ENCODE measurements at regions not wholly inside any gene's neighbourhood (a gene's known extent, or its start where the extent isn't known, plus 50 kb on each side); places are given as distances from the start of the nearest gene placed in this dataset.

GRCh38 chr5:143870362-143870761 is 58.4 kb downstream of the HMHB1 start:
- no peak for DNase-seq

GRCh38 chr5:143870871-143871632 is 59.1 kb downstream of the HMHB1 start:
- no peak for DNase-seq

GRCh38 chr5:143871672-143872071 is 59.7 kb downstream of the HMHB1 start:
- no peak for DNase-seq

GRCh38 chr5:143874312-143874711 is 62.4 kb downstream of the HMHB1 start:
- DNase-seq, result no peak

- DNase-seq, result no peak
Measured at GRCh38 chr5:143877196-143877595, 65.2 kb downstream of the HMHB1 start.

GRCh38 chr5:143878430-143878829 is 66.5 kb downstream of the HMHB1 start:
- no peak for DNase-seq

GRCh38 chr5:143879646-143880045 is 67.7 kb downstream of the HMHB1 start:
- DNase-seq, result no peak

- no peak for DNase-seq
Measured at GRCh38 chr5:143880178-143880577, 68.2 kb downstream of the HMHB1 start.

GRCh38 chr5:143882520-143882919 is 70.6 kb downstream of the HMHB1 start:
- DNase-seq, result no peak

GRCh38 chr5:143886096-143886495 is 74.1 kb downstream of the HMHB1 start:
- DNase-seq, result no peak

- peak; percentile 58 to 68 for DNase-seq
Measured at GRCh38 chr5:143886651-143887638, 75.0 kb downstream of the HMHB1 start.

GRCh38 chr5:143887903-143888665 is 76.1 kb downstream of the HMHB1 start:
- no peak for DNase-seq

- DNase-seq, result no peak
Measured at GRCh38 chr5:143888912-143889311, 77.0 kb downstream of the HMHB1 start.

- no peak for DNase-seq
Measured at GRCh38 chr5:143889986-143890385, 78.0 kb downstream of the HMHB1 start.

GRCh38 chr5:143890487-143890886 is 78.5 kb downstream of the HMHB1 start:
- peak in 1 of 2 experiments; percentile 13 for DNase-seq

GRCh38 chr5:143892271-143892670 is 80.3 kb downstream of the HMHB1 start:
- no peak for DNase-seq

- DNase-seq, result no peak
Measured at GRCh38 chr5:143892908-143893307, 80.9 kb downstream of the HMHB1 start.

GRCh38 chr5:143893638-143894037 is 81.7 kb downstream of the HMHB1 start:
- DNase-seq, result no peak

GRCh38 chr5:143896516-143896915 is 84.6 kb downstream of the HMHB1 start:
- DNase-seq, result no peak

GRCh38 chr5:143896966-143897365 is 85.0 kb downstream of the HMHB1 start:
- no peak for DNase-seq

- no peak for DNase-seq
Measured at GRCh38 chr5:143898381-143898780, 86.4 kb downstream of the HMHB1 start.

GRCh38 chr5:143898916-143899591 is 87.1 kb downstream of the HMHB1 start:
- no peak for DNase-seq
